Kidney (tissue), 13 donors: ENCODE measurements at regions not wholly inside any gene's neighbourhood (a gene's known extent, or its start where the extent isn't known, plus 50 kb on each side); places are given as distances from the start of the nearest gene placed in this dataset.

ENCODE experiments used
- DNase-seq, 5 donors: peaks; one replicate each; pipeline ENCODE4 v3.0.0-alpha.2; 2013 to 2020
- FAIRE-seq: peaks from 2 replicates; lab custom pipeline; 2012; peaks lifted over from hg19 to GRCh38; lab: Jason Lieb, UNC
- H3K27ac ChIP-seq, 2 donors: one replicate each; pipeline ENCODE4 v1.7.0; 2013; ENCODE audit warnings: low read depth in 2 of 2, low read length in 2 of 2, inconsistent platforms in 1 of 2
- H3K27me3 ChIP-seq: one replicate; pipeline ENCODE4 v1.7.1; 2013; ENCODE audit warnings: low read length, inconsistent platforms; ENCODE audit not compliant: control insufficient read depth, insufficient read depth
- H3K36me3 ChIP-seq, 3 donors: one replicate each; pipeline versions ENCODE4 v1.7.0 to v1.7.1; 2013; ENCODE audit warnings: low read length in 3 of 3, control low read depth in 1 of 3, inconsistent platforms in 1 of 3; ENCODE audit not compliant: insufficient read depth in 3 of 3, control insufficient read depth in 2 of 3
- H3K4me1 ChIP-seq, 3 donors: one replicate each; pipeline versions ENCODE4 v1.7.0 to v1.7.1; 2013; ENCODE audit warnings: low read length in 3 of 3, inconsistent platforms in 1 of 3, low read depth in 1 of 3; ENCODE audit not compliant: control insufficient read depth in 2 of 3, insufficient read depth in 2 of 3
- H3K4me3 ChIP-seq, 3 donors: one replicate each; pipeline versions ENCODE4 v1.7.0 to v1.8.1; 2013; ENCODE audit warnings: low read length in 3 of 3, control low read depth in 1 of 3, inconsistent platforms in 1 of 3
- H3K9ac ChIP-seq, 3 donors: one replicate each; pipeline versions ENCODE4 v1.7.0 to v1.7.1; 2013; ENCODE audit warnings: low read length in 3 of 3, control low read depth in 1 of 3, inconsistent platforms in 1 of 3
- H3K9me3 ChIP-seq, 3 donors: one replicate each; pipeline versions ENCODE4 v1.7.0 to v1.7.1; 2013; ENCODE audit warnings: low read length in 3 of 3, control low read depth in 1 of 3, inconsistent platforms in 1 of 3; ENCODE audit not compliant: control insufficient read depth in 2 of 3, insufficient read depth in 1 of 3
- CTCF ChIP-seq: IDR thresholded peaks from 3 replicates; pipeline ENCODE4 v1.5.1; 2012; ENCODE audit warnings: mild to moderate bottlenecking, moderate library complexity, borderline replicate concordance; ENCODE audit not compliant: insufficient read depth; ENCODE audit errors: extremely low read depth
- intact Hi-C: fragments of 100-400 bp; cut with DNase I; formaldehyde crosslinking; loops from one replicate; pipeline ENCODE4 v1.11.1; 2022
- donor health status: control.
- donor health status: control.
- donor health status: control.
- donor health status: control.
- donor health status: control.
- donor health status: DM: yes; HTN: yes; CAD: no.
- donor health status: Normal renal cell carcinoma (clear cell type).

GRCh38 chr1:29602203-29602602, 365.9 kb downstream of the PTPRU start:
- intact Hi-C loops, result no loop called here
- FAIRE-seq (no peak), DNase-seq (no peak)
- Histone ChIP-seq H3K4me3 (no peak overlapping the region), H3K27ac (no peak overlapping the region), H3K27me3 (no peaks in the 10 kb centered on the region), H3K36me3 (no peaks in the 10 kb centered on the region), H3K4me1 (no peaks in the 10 kb centered on the region), H3K9me3 (no peaks in the 10 kb centered on the region), H3K9ac (no peak overlapping the region)
- TF ChIP-seq CTCF, result no peak

- Histone ChIP-seq H3K27ac (no peak overlapping the region), H3K36me3 (no peaks in the 10 kb centered on the region), H3K9ac (no peak overlapping the region), H3K4me3 (no peak overlapping the region), H3K9me3 (no peaks in the 10 kb centered on the region), H3K4me1 (no peaks in the 10 kb centered on the region), H3K27me3 (no peaks in the 10 kb centered on the region)
- intact Hi-C loops, result no loop called here
- no peak for DNase-seq
- TF ChIP-seq CTCF, result no peak
- no peak for FAIRE-seq
Measured at GRCh38 chr1:29601021-29601420, 364.7 kb downstream of the PTPRU start.

- no peak for TF ChIP-seq CTCF
- no peaks in the 10 kb centered on the region for H3K9me3 ChIP-seq
- no peak overlapping the region for H3K4me3 ChIP-seq
- no peak overlapping the region for H3K9ac ChIP-seq
- H3K27me3 ChIP-seq, result no peaks in the 10 kb centered on the region
- DNase-seq (no peak), FAIRE-seq (no peak)
- H3K27ac ChIP-seq, result no peak overlapping the region
- H3K4me1 ChIP-seq, result no peaks in the 10 kb centered on the region
- H3K36me3 ChIP-seq, result no peaks in the 10 kb centered on the region
- intact Hi-C loops, result no loop called here
Measured at GRCh38 chr1:29599826-29600225, 363.5 kb downstream of the PTPRU start.

- DNase-seq, result no peak
- H3K36me3 ChIP-seq, result no peaks in the 10 kb centered on the region
- no peaks in the 10 kb centered on the region for H3K9me3 ChIP-seq
- intact Hi-C loops, result no loop called here
- no peaks in the 10 kb centered on the region for H3K27me3 ChIP-seq
- no peaks in the 10 kb centered on the region for H3K4me1 ChIP-seq
- no peak for FAIRE-seq
- H3K9ac ChIP-seq, result no peak overlapping the region
- no peak overlapping the region for H3K27ac ChIP-seq
- TF ChIP-seq CTCF, result no peak
- H3K4me3 ChIP-seq, result no peak overlapping the region
Measured at GRCh38 chr1:29599071-29599470, 362.7 kb downstream of the PTPRU start.
